ENCODE measurements at regions not wholly inside any gene's neighbourhood (a gene's known extent, or its start where the extent isn't known, plus 50 kb on each side); places are given as distances from the start of the nearest gene placed in this dataset.

DNA sequence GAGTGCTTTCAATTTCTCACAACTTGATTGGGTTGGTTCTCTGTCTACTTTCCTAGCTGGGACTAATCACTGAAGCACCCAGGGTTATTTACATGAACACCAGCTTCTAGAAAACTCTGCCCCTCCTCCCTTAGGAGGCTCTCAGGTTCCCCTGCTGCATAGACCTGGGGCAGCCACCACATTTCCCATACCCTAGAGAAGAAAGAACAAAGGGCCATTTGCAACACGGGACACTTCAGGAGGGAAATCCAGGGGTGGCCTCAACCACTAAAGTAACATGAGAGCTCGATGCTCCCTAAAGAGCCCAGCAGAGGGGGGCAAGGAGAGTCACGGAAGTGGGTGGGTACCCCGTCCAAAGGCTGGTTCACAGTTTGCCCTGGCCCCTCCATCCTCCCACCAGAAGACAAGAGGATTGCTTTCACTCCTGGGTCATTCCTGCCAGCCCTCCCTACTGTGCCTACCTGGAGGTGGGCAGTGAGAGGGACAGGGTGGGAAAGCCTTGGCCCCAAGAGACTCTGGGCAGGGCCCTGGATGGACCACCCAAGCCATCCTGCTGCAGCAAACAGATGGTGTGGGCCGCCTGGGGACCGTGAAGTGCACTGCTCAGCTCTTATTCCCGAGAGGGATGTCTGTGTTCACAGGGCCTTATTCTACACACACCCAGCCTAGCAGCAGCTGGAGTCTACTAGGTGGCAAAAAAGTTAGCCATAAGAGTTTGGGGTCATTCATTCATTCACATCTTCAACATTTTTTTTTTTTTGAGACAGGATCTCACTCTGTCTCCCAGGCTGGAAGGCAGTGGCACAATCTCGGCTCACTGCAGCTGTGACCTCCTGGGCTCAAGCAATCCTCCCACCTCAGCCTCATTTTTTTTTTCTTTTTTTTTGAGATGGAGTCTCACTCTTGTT is 392.1 kb downstream of the SOX9 start:
- TF ChIP-seq, protein P1, sequence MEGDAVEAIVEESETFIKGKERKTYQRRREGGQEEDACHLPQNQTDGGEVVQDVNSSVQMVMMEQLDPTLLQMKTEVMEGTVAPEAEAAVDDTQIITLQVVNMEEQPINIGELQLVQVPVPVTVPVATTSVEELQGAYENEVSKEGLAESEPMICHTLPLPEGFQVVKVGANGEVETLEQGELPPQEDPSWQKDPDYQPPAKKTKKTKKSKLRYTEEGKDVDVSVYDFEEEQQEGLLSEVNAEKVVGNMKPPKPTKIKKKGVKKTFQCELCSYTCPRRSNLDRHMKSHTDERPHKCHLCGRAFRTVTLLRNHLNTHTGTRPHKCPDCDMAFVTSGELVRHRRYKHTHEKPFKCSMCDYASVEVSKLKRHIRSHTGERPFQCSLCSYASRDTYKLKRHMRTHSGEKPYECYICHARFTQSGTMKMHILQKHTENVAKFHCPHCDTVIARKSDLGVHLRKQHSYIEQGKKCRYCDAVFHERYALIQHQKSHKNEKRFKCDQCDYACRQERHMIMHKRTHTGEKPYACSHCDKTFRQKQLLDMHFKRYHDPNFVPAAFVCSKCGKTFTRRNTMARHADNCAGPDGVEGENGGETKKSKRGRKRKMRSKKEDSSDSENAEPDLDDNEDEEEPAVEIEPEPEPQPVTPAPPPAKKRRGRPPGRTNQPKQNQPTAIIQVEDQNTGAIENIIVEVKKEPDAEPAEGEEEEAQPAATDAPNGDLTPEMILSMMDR (IDR thresholded peaks at IDR 0.05) = no peak
- no peak for TF ChIP-seq POLR2A (IDR thresholded peaks at IDR 0.05)
